GM18517 (cell line): ENCODE measurements at regions not wholly inside any gene's neighbourhood (a gene's known extent, or its start where the extent isn't known, plus 50 kb on each side); places are given as distances from the start of the nearest gene placed in this dataset.

Source experiments
- ATAC-seq: cut with Tn5 transposase; IDR thresholded peaks from one replicate; pipeline ENCODE4 v1.9.1; 2021; ENCODE audit warnings: mild to moderate bottlenecking, moderate library complexity; ENCODE audit not compliant: unreplicated experiment

DNA sequence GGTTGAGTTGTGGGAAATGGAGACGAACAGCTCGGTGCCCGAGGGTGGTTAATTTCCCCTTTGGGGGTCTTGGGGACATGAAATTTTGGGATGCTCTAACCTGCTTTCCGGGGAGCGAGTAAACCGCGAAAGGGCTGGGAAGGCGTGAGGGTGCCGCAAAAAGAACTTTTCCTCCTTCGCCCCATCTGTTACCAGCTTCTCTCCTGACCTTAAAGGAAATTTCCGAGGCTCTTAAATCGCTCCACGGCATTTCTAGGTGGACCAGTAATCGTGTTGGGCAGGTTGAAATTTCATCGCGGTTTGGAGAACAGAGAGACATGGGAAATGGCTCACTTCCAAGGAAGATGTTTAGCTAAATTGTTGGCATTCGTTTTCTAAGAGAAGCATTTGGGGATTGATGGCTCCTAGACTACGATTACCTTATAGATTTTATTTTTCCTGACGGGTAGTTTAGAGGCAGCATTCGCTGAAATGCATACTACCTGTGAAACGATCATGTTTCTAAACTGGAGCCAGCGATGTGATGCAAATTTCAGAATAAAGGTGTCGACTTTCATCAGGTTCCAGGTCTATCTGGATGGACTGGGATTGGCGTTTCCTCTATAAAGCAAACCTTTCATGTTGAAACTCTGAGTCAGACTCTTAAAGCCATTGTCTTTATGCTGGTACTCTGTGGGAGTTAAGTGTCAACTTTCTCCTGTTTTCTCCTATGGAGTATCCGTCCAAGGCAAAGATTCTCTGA lies 414.5 kb downstream of the PCNX1 start:
- ATAC-seq = no peak

DNA sequence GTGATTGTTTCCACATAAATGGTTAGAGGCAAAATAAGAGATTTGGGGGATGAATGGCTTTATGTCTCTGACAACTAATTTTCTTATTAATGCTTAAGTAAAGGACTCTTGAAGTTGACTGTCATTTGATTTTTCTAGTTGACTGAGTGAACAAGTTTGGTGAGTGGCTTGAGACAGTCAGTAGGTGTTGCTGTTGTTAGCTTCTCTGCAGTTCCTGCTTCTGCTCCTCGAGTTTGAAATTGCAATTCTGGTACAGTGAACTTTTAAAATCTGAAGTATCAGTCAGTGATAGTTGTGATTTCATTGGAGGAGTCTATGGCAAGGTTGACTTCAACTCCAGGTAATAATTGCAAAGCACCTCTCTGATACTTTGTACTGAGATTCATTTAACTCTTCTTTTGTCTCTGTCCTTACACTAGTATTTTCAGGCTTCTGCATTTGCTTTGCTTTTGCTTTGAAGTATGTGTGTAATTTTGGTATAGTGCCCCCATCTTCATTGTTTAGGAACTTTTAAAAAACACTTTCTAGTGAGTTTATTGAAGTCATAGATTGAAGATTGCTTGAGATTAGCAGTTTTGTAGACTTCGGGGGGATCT lies 415.5 kb downstream of the PCNX1 start:
- ATAC-seq = no peak

DNA sequence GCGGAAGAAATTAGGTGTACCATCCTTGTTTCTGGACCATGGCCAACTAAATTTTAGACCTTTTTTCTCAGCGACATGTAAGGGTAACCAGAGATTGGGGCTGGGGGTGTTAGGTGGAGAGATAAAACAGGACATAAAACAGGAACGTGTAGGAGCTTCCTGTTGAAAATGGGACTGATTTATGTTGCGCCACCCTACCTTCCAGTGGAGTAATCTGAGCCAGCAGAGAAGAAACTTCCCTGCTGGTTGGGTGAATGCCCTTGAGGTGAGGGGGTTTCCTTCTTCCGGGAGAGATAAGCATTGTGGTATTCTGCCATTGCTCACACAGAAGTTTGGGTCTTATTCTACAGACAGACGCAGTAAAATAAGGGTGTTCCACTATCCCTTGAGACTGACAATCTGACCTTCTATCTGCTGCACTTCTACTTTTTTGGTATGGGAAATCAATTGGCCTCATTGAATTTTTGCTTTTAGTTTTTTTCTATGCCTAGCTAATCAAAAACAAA lies 417.6 kb downstream of the PCNX1 start:
- no peak for ATAC-seq

DNA sequence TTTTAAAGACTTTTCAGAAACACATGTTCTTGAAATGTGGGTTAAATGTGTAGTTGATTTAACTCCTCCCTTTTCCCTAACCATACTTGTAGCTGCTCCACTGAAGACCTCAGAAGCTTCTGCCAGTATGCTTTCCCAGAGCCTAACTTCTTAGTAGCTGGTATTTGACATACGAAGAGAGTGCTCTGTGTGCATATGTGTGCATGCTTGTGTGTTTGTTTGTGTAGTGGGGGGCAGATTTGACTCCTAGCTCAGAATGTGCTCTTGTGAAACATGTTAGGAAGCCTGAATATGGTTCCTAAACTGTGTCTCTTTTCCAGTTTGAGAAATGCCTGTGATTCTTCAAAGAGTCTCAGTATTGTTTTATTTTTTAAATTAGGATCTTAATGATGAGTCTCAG lies 420.4 kb downstream of the PCNX1 start:
- no peak for ATAC-seq

DNA sequence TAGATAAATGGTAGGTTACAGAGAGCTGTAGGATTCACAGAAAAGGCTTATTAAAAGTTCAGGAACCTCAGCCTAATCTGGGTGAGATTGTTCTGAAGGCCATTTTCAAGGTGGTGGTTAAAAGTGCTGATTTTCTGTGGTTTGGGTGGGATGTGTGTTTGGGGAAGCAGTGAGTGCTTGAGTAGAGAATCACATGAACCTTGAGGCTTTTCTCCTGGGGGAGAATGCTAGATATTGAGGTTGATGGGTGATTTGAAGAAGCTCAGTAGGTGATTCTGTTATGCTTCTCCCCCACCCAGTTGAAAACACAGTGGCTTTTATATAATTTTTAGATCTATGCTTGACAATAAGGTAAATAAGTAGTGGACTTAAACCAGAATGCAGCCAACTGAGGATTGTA lies 420.9 kb downstream of the PCNX1 start:
- no peak for ATAC-seq

DNA sequence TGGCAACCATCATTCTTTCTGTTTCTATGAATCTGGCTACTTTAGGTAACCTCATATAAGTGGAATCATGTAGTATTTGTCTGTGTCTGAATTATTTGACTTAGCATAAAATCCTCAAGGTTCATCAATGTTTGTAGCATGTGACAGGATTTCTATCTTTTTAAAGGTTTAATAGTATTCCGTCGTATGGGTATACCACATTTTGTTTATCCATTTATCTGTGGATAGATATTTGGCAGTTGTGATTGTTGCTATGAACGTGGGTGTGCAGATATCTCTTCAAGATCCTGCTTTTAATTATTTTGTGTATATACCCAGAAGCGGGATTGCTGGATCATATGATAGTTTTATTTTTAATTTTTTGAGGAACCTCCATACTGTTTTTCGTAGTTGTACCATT lies 421.7 kb downstream of the PCNX1 start:
- ATAC-seq = no peak

DNA sequence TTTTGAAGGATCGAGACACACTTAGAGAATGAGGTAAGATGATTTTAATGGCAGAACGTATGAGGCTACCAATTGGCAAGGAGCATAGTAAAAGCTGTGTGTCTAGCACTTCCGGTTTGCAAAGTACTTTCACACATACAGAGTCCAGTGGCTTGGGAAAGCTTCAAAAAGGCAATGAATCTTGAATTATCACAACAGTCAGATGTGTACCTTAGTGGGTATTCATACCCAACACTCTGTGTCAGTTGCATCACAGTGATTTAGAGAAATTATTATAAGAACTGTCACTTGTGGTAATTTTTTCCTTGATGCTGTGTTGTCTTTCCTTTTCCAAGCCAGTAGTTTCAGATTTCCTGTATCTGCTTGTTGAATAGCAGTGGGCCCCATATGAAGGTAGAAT lies 424.1 kb downstream of the PCNX1 start:
- no peak for ATAC-seq

DNA sequence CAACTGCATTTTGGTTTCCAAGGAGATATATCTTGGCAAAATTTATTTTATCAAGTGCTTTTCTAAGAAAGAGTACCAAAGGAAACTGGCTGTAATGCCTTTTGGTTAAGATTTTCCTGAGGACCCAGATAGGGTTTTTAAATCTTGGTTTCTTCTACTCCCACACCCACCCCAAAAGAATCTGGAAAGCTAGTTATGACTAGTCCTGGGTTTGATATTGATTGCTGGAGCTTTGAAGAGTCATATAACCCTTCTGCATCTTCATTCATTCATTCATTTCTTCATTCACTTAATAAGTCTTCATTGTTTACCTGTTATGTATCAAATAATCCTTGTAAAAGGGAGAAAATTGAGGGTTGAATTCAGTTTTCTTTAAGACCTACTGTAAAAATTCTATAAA lies 425.2 kb downstream of the PCNX1 start:
- ATAC-seq = no peak

DNA sequence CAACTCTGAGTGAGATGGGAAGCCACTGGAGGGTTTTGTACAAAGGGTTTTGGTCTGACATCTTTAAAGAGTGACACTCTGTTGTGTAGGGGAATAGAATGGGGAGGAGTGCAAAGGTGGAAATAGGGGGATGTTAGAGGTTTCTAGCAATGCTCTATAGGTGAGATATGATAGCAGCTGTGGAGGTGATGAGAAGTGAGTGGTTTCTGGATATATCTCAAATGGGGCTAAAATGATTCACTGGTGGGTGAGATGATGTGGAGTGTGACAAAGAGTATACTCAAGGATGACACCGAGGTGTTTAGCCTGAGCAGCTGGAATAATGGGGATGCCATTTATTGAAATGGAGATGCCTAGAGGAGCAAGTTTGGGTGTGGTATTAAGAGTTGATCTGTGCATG lies 426.4 kb downstream of the PCNX1 start:
- ATAC-seq = no peak

DNA sequence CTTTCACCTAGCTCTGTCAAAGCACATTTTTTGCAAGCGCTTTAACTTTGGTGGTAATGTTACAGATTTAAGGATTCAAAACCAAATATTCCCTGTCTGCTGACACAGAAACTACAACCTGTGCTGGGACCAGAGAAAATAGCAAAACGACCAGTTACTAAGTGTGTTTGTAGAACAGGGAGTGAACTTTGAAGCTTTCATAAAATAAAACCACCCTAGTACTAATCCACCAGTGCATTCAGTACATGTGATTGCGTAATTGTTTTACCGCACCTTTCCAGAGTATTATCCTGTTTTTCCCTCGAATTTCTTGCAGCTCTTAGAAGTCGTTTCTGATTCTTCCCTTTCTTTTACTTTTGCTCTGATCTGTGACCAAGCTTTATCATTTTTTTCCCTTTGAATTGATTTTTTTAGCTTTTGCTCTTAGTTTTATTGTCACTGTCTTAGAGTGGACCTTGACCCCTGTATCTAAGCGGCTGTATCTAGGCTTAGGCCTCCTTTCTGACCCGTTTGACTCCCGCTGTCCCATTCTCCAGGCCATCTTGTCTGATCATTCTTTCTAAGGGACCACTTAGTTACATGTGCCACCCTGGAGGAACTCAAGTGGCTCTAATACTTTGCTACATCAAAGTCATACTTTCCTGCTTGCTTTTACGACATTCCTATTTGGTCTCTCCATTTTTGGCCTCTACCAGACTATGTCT lies 429.4 kb downstream of the PCNX1 start:
- ATAC-seq = no peak

DNA sequence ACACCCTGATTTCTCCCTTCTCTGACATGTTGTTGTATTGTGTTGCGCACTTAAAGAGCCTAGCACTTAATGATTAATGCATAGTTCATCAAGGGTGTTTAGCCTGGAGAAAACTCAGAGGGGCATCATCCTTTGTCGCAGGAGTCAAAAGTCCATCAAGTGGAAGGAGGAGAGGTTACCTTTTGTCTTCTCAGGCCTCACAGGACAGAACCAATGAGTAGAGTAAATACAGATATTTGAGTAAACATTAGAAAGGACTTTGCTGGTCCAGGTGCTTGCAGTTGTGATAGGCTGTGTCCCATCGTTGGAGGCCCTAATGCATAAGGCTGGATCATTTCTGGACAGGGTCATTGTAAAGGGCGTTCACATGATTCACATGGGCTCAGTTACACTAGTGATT lies 430.9 kb downstream of the PCNX1 start:
- no peak for ATAC-seq

DNA sequence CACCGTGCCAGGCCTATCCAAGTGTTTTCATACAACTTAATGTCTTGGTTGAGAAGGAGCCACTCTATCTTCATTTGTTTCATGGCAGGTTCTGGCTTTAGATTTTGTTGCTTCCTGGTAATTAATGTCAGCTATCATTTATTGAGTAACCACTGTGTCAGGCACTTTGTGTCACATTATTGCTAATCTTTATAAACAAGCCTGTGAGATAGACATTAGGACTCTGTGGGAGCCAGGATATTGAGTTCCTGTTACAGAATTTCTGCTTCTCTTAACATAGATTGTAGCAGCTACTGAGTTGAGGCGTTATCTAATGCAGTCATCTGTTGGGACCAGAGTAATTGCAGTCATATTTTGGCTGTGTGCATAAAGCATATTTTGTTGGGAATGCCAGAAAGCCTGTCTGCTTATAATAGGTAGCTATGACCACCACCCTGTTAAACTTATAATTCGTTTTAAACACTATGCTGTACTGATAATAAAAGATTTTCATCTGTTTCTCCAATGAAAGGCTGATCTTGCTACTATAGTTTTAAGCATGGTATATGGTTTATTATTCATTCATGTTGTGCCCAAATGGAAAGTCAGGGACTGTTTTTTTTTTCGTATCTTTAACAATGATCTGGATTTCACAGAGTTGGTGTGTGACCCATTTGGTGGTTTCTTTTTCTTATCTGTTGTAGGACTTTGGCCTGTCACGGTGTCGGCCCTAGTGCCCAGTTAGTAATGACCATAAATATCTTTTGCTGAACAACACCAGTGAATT lies 432.6 kb downstream of the PCNX1 start:
- no peak for ATAC-seq

DNA sequence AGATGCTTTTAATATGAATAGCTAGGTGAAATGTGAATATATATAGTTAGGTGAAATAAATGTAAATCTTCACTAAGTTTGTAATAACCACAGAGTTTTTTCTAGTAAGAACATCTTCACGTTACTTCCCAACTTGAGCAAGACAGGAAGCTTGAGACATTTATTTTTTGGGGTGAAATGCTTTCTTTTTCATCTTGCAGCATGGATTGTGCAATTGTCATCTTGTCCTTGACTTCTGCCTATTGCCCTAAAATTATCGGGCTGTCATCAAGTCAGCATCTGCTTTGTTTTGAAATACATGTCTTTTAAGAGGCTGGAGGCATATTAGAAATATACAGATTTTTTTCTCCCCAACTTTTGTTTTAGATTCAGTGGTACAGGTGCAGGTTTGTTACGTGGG lies 433.9 kb downstream of the PCNX1 start:
- no peak for ATAC-seq

DNA sequence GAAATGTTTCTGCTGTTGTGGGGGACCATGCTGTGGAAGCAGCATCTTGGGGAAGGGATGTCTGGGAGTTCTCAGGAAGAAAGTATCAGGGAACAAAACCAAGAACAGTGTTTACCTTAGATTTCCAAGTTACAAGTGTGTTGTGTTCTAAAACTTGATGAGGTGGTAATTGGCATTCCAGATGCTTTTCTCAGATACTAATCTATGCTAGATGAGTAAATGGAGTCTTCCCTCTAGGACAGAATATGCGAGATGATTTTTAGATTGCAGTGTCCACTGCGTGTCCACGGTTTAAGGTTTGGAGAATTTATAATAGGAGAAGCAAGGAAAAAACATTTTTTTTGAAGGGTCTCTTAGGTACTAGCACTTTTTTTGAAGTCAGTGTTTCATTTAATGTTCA lies 436.5 kb downstream of the PCNX1 start:
- no peak for ATAC-seq

DNA sequence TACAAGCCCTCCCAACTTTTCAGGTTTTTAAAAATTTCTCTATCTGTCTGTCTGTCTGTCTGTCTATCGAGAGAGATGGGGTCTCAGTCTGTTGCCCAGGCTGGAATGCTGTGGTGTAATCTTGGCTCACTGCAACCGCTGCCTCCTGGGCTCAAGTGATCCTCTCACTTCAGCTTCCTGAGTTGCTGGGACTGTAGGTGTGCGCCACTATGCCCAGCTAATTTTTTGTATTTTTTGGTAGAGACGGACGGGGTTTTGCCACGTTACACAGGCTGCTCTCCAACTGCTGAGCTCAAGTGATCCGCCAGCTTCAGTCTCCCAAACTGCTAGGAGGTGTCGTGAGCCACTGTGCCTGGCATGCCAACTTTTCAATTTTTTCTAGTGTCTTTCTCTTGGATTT lies 437.2 kb downstream of the PCNX1 start:
- ATAC-seq = no peak

DNA sequence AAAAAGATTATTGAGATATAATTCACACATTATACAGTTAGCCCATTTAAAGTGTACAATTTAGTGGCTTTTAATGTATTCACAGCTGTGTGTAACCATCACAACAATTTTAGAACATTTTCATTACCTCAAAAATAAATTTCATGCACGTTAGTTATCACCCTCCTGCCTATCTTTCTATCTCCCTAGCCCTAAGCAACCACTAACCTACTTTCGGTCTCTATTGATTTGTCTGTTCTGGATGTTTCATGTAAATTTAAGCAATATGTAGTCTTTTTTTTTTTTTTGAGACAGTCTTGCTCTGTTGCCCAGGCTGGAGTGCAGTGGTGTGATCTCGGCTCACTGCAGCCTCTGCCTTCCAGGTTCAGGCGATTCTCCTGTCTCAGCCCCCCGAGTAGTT lies 439.4 kb downstream of the PCNX1 start:
- ATAC-seq = no peak

DNA sequence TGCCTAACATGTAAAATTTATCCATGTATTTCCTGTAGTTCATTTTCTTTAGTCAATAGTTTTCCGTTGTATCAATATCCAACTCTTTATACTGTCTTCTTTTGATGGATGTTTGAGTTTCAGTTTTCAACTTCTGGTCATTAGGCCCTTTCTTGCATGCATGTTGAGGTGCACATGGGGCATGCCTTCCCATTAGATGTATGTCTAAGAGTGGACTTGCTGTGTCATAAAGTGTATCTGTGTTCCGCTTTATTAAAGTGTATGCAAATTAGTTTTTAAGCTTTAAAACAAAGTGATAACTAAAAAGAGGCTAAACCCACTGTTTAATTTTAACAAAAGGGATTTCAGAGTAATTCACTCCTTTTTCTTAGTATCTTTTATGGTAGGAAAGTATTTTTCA lies 441.1 kb downstream of the PCNX1 start:
- no peak for ATAC-seq

DNA sequence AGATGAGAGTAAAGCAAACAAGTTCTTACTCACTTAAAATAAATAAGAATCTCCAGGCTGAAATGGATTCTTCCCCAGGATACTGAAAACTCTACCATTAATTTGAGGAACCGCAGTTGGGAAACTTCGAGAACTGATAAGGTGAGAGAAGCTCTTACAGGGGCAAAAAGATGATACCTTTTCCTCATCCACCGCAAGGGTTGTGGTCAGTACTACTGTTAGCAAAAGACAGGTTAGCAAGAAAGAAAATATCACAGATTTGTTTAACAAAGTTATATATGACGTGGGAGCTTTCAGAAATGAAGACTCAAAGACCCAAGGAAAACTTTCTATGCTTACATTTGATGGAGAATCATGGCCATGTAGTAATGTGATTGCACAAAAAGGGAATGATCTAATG lies 441.6 kb downstream of the PCNX1 start:
- no peak for ATAC-seq

DNA sequence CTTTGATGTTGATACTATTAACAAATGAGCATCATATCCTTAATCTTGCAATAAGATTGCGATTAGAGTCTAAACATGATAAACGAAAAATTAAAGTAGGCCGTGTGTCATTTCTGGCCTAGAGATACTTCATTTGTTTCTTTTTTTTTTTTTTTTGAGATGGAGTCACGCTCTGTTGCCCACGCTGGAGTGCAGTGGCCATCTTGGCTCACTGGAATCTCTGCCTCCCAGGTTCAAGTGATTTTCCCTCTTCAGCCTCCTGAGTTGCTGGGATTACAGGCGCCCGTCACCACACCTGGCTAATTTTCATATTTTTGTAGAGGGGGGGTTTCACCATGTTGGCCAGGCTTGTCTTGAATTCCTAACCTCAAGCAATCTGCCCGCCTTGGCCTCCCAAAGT lies 446.9 kb downstream of the PCNX1 start:
- no peak for ATAC-seq

DNA sequence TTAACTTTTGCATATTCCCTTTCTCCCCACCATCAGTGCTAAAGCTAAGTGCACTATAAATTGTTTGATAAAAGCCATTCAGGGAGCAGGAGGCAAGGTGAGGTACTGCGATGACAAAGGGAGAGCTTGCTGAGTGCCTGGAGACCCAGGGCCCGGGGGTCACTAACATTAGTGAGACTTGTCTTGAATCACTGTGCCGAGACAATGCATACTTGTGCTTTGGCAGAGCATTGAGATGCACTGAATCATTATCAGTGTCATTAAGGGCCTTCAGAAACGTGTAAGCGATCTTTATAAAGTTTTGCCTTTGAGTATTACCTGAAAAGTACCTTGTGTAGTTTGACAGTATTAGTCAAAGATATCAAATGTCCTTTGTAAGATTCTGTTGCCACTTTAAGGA lies 447.5 kb downstream of the PCNX1 start:
- ATAC-seq = no peak
